ENCODE measurements at regions not wholly inside any gene's neighbourhood (a gene's known extent, or its start where the extent isn't known, plus 50 kb on each side); places are given as distances from the start of the nearest gene placed in this dataset.

- ChIA-PET POLR2A (no interaction called here), CTCF (ENCODE audit: low intra/inter-chr PET ratio, low total read pairs) (no interaction called here)
- DNase-seq (ENCODE audit: low spot score): no peak
- Histone ChIP-seq H3K4me3 (replicated peaks in 1 of 3; ENCODE audit: insufficient read depth in 1 of 3, low read depth in 2 of 3, low read length in 3 of 3) (no peak overlapping the region), H3K79me2 (ENCODE audit: insufficient read depth, low read length) (no peaks in the 10 kb centered on the region), H3K9me3 (ENCODE audit: low read length) (no peaks in the 10 kb centered on the region), H3K4me2 (ENCODE audit: low read depth, low read length) (no peak overlapping the region), H3K36me3 (replicated peaks in 1 of 2; ENCODE audit: control insufficient read depth in 1 of 2, insufficient read depth in 2 of 2, low read length in 2 of 2) (no peaks in the 10 kb centered on the region), H3K4me1 (ENCODE audit: insufficient read depth, low read length) (peaks cover 7% of the 10 kb centered on the region), H3K27ac (ENCODE audit: extremely low read length, insufficient read depth, low read length) (no peak overlapping the region), H3K9ac (ENCODE audit: insufficient read depth, low read depth, low read length) (no peak overlapping the region), H4K20me1 (ENCODE audit: insufficient read depth, low read length) (no peaks in the 10 kb centered on the region), H3K27me3 (ENCODE audit: control insufficient read depth in 1 of 2, insufficient read depth in 2 of 2, low read length in 2 of 2) (peaks cover 3% of the 10 kb centered on the region in 2 experiments; a peak in 1 of 5 replicates), H2AFZ (ENCODE audit: low read length) (no peak overlapping the region)
- intact Hi-C loops (cut with micrococcal nuclease; ENCODE audit: unreplicated experiment): no loop called here
- no TSS peak for BruUV-seq (replicated peaks)
- ATAC-seq: no peak
- WGBS (ENCODE audit: low lambda C conversion rate): 15% methylated on average over 2 of the region's 2 CpGs
- in situ Hi-C loops (cut with HindIII; ENCODE audit: extremely low pct_ligation_motif_present, low pct_unique_long_range_greater_than_20kb): no loop called here
- no peak for FAIRE-seq
- TF ChIP-seq, protein P1, sequence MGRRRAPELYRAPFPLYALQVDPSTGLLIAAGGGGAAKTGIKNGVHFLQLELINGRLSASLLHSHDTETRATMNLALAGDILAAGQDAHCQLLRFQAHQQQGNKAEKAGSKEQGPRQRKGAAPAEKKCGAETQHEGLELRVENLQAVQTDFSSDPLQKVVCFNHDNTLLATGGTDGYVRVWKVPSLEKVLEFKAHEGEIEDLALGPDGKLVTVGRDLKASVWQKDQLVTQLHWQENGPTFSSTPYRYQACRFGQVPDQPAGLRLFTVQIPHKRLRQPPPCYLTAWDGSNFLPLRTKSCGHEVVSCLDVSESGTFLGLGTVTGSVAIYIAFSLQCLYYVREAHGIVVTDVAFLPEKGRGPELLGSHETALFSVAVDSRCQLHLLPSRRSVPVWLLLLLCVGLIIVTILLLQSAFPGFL (CRISPR knock-in tag; IDR thresholded peaks at IDR 0.05): no peak
- TF ChIP-seq ZNF619 (CRISPR knock-in tag; IDR thresholded peaks at IDR 0.05): no peak
- no peak for TF ChIP-seq GPBP1L1 (CRISPR knock-in tag; IDR thresholded peaks at IDR 0.05)
- TF ChIP-seq, protein P2, sequence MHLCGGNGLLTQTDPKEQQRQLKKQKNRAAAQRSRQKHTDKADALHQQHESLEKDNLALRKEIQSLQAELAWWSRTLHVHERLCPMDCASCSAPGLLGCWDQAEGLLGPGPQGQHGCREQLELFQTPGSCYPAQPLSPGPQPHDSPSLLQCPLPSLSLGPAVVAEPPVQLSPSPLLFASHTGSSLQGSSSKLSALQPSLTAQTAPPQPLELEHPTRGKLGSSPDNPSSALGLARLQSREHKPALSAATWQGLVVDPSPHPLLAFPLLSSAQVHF (CRISPR knock-in tag; IDR thresholded peaks at IDR 0.05): no peak
- TF ChIP-seq NFRKB (IDR thresholded peaks at IDR 0.05): no peak
- no peak for TF ChIP-seq ZIK1 (CRISPR knock-in tag; IDR thresholded peaks at IDR 0.05; ENCODE audit: borderline replicate concordance, low read depth)
- TF ChIP-seq KAT8 (CRISPR knock-in tag; IDR thresholded peaks at IDR 0.05): no peak
- TF ChIP-seq RORA (CRISPR knock-in tag; IDR thresholded peaks at IDR 0.05): no peak
- TF ChIP-seq ZNF75D (CRISPR knock-in tag; IDR thresholded peaks at IDR 0.05; ENCODE audit: borderline replicate concordance): no peak
- no peak for TF ChIP-seq ZNF225 (CRISPR knock-in tag; IDR thresholded peaks at IDR 0.05)
These were observed 152.5 kb upstream of the ALDH1B1 start for GRCh38 chr9:38240051-38240450.
